ENCODE measurements at regions not wholly inside any gene's neighbourhood (a gene's known extent, or its start where the extent isn't known, plus 50 kb on each side); places are given as distances from the start of the nearest gene placed in this dataset.

GRCh38 chr12:127893895-127894609 is 372.9 kb upstream of the TMEM132C start:
- Histone ChIP-seq H3K9me3 (ENCODE audit: low read length) (no peaks in the 10 kb centered on the region), H2AFZ (ENCODE audit: low read length) (no peak overlapping the region), H3K9ac (ENCODE audit: low read length) (no peak overlapping the region), H3K4me1 (ENCODE audit: low read length) (no peaks in the 10 kb centered on the region; the same call in 1 of the 2 replicates), H3K27ac (ENCODE audit: low read length) (no peak overlapping the region), H3K4me3 (ENCODE audit: low read length) (no peak overlapping the region), H4K20me1 (ENCODE audit: insufficient read depth, low read depth, low read length) (no peaks in the 10 kb centered on the region), H3K27me3 (ENCODE audit: low read length) (no peaks in the 10 kb centered on the region), H3K9me2 (replicated peaks; ENCODE audit: insufficient read depth, low read length) (no peaks in the 10 kb centered on the region), H3K36me3 (ENCODE audit: insufficient read depth, low read length) (no peaks in the 10 kb centered on the region), H3K79me2 (ENCODE audit: low read length) (no peaks in the 10 kb centered on the region), H3K4me2 (ENCODE audit: low read depth, low read length, poor library complexity, severe bottlenecking) (no peak overlapping the region)
- peak; percentile 71 for DNase-seq

GRCh38 chr12:127896661-127897060 is 370.3 kb upstream of the TMEM132C start:
- Histone ChIP-seq H3K9ac (ENCODE audit: low read length) (no peak overlapping the region), H3K9me3 (ENCODE audit: low read length) (no peaks in the 10 kb centered on the region), H3K36me3 (ENCODE audit: insufficient read depth, low read length) (no peaks in the 10 kb centered on the region), H3K27me3 (ENCODE audit: low read length) (no peaks in the 10 kb centered on the region), H3K27ac (ENCODE audit: low read length) (no peak overlapping the region), H3K4me3 (ENCODE audit: low read length) (no peak overlapping the region), H3K9me2 (replicated peaks; ENCODE audit: insufficient read depth, low read length) (no peaks in the 10 kb centered on the region), H3K4me2 (ENCODE audit: low read depth, low read length, poor library complexity, severe bottlenecking) (no peak overlapping the region), H4K20me1 (ENCODE audit: insufficient read depth, low read depth, low read length) (no peaks in the 10 kb centered on the region), H3K79me2 (ENCODE audit: low read length) (no peaks in the 10 kb centered on the region), H2AFZ (ENCODE audit: low read length) (no peak overlapping the region), H3K4me1 (ENCODE audit: low read length) (no peaks in the 10 kb centered on the region; the same call in 1 of the 2 replicates)
- DNase-seq = no peak

GRCh38 chr12:127898616-127899015 is 368.4 kb upstream of the TMEM132C start:
- Histone ChIP-seq H3K4me3 (ENCODE audit: low read length) (no peak overlapping the region), H3K4me1 (ENCODE audit: low read length) (no peaks in the 10 kb centered on the region; the same call in 1 of the 2 replicates), H3K27ac (ENCODE audit: low read length) (no peak overlapping the region), H2AFZ (ENCODE audit: low read length) (no peak overlapping the region), H3K9me3 (ENCODE audit: low read length) (no peaks in the 10 kb centered on the region), H3K4me2 (ENCODE audit: low read depth, low read length, poor library complexity, severe bottlenecking) (no peak overlapping the region), H3K9ac (ENCODE audit: low read length) (no peak overlapping the region), H3K9me2 (replicated peaks; ENCODE audit: insufficient read depth, low read length) (no peaks in the 10 kb centered on the region), H4K20me1 (ENCODE audit: insufficient read depth, low read depth, low read length) (no peaks in the 10 kb centered on the region), H3K36me3 (ENCODE audit: insufficient read depth, low read length) (no peaks in the 10 kb centered on the region), H3K79me2 (ENCODE audit: low read length) (no peaks in the 10 kb centered on the region), H3K27me3 (ENCODE audit: low read length) (no peaks in the 10 kb centered on the region)
- DNase-seq = no peak

- no peaks in the 10 kb centered on the region for H3K27me3 ChIP-seq (ENCODE audit: low read length)
- no peak overlapping the region for H2AFZ ChIP-seq (ENCODE audit: low read length)
- no peak overlapping the region for H3K27ac ChIP-seq (ENCODE audit: low read length)
- DNase-seq = no peak
- H3K79me2 ChIP-seq (ENCODE audit: low read length) = no peaks in the 10 kb centered on the region
- H3K4me2 ChIP-seq (ENCODE audit: low read depth, low read length, poor library complexity, severe bottlenecking) = no peak overlapping the region
- H3K9ac ChIP-seq (ENCODE audit: low read length) = no peak overlapping the region
- no peak overlapping the region for H3K4me3 ChIP-seq (ENCODE audit: low read length)
- H3K4me1 ChIP-seq (ENCODE audit: low read length) = no peaks in the 10 kb centered on the region; the same call in 1 of the 2 replicates
- no peaks in the 10 kb centered on the region for H3K9me2 ChIP-seq (replicated peaks; ENCODE audit: insufficient read depth, low read length)
- H3K36me3 ChIP-seq (ENCODE audit: insufficient read depth, low read length) = no peaks in the 10 kb centered on the region
- H4K20me1 ChIP-seq (ENCODE audit: insufficient read depth, low read depth, low read length) = no peaks in the 10 kb centered on the region
- H3K9me3 ChIP-seq (ENCODE audit: low read length) = no peaks in the 10 kb centered on the region
Observed at GRCh38 chr12:127899971-127900370, 367.0 kb upstream of the TMEM132C start.

- no peaks in the 10 kb centered on the region for H3K9me2 ChIP-seq (replicated peaks; ENCODE audit: insufficient read depth, low read length)
- DNase-seq = no peak
- no peaks in the 10 kb centered on the region for H3K9me3 ChIP-seq (ENCODE audit: low read length)
- no peaks in the 10 kb centered on the region for H3K79me2 ChIP-seq (ENCODE audit: low read length)
- H3K4me3 ChIP-seq (ENCODE audit: low read length) = no peak overlapping the region
- no peaks in the 10 kb centered on the region for H3K36me3 ChIP-seq (ENCODE audit: insufficient read depth, low read length)
- no peaks in the 10 kb centered on the region; the same call in 1 of the 2 replicates for H3K4me1 ChIP-seq (ENCODE audit: low read length)
- no peak overlapping the region for H3K9ac ChIP-seq (ENCODE audit: low read length)
- H3K27me3 ChIP-seq (ENCODE audit: low read length) = no peaks in the 10 kb centered on the region
- no peaks in the 10 kb centered on the region for H4K20me1 ChIP-seq (ENCODE audit: insufficient read depth, low read depth, low read length)
- no peak overlapping the region for H2AFZ ChIP-seq (ENCODE audit: low read length)
- H3K27ac ChIP-seq (ENCODE audit: low read length) = no peak overlapping the region
- H3K4me2 ChIP-seq (ENCODE audit: low read depth, low read length, poor library complexity, severe bottlenecking) = no peak overlapping the region
Observed at GRCh38 chr12:127900386-127900785, 366.6 kb upstream of the TMEM132C start.

GRCh38 chr12:127903146-127903545 is 363.8 kb upstream of the TMEM132C start:
- H3K9me2 ChIP-seq (replicated peaks; ENCODE audit: insufficient read depth, low read length) = no peaks in the 10 kb centered on the region
- H3K27ac ChIP-seq (ENCODE audit: low read length) = no peak overlapping the region
- no peaks in the 10 kb centered on the region for H3K36me3 ChIP-seq (ENCODE audit: insufficient read depth, low read length)
- H3K27me3 ChIP-seq (ENCODE audit: low read length) = no peaks in the 10 kb centered on the region
- H2AFZ ChIP-seq (ENCODE audit: low read length) = no peak overlapping the region
- H3K4me2 ChIP-seq (ENCODE audit: low read depth, low read length, poor library complexity, severe bottlenecking) = no peak overlapping the region
- H3K4me1 ChIP-seq (ENCODE audit: low read length) = no peaks in the 10 kb centered on the region
- H3K79me2 ChIP-seq (ENCODE audit: low read length) = no peaks in the 10 kb centered on the region
- DNase-seq = no peak
- no peak overlapping the region for H3K4me3 ChIP-seq (ENCODE audit: low read length)
- no peaks in the 10 kb centered on the region for H3K9me3 ChIP-seq (ENCODE audit: low read length)
- H3K9ac ChIP-seq (ENCODE audit: low read length) = no peak overlapping the region
- H4K20me1 ChIP-seq (ENCODE audit: insufficient read depth, low read depth, low read length) = no peaks in the 10 kb centered on the region

GRCh38 chr12:127909041-127909440 is 357.9 kb upstream of the TMEM132C start:
- Histone ChIP-seq H3K27ac (ENCODE audit: low read length) (no peak overlapping the region), H3K27me3 (ENCODE audit: low read length) (no peaks in the 10 kb centered on the region), H3K9ac (ENCODE audit: low read length) (no peak overlapping the region), H3K4me3 (ENCODE audit: low read length) (no peak overlapping the region), H3K9me3 (ENCODE audit: low read length) (no peaks in the 10 kb centered on the region), H3K79me2 (ENCODE audit: low read length) (no peaks in the 10 kb centered on the region), H3K4me2 (ENCODE audit: low read depth, low read length, poor library complexity, severe bottlenecking) (no peak overlapping the region), H2AFZ (ENCODE audit: low read length) (no peak overlapping the region), H3K36me3 (ENCODE audit: insufficient read depth, low read length) (no peaks in the 10 kb centered on the region), H4K20me1 (ENCODE audit: insufficient read depth, low read depth, low read length) (no peaks in the 10 kb centered on the region), H3K4me1 (ENCODE audit: low read length) (no peaks in the 10 kb centered on the region), H3K9me2 (replicated peaks; ENCODE audit: insufficient read depth, low read length) (no peaks in the 10 kb centered on the region)
- no peak for DNase-seq

GRCh38 chr12:127911291-127911690 is 355.7 kb upstream of the TMEM132C start:
- no peak overlapping the region for H2AFZ ChIP-seq (ENCODE audit: low read length)
- DNase-seq = no peak
- no peaks in the 10 kb centered on the region for H3K9me3 ChIP-seq (ENCODE audit: low read length)
- no peaks in the 10 kb centered on the region for H3K9me2 ChIP-seq (replicated peaks; ENCODE audit: insufficient read depth, low read length)
- H3K36me3 ChIP-seq (ENCODE audit: insufficient read depth, low read length) = no peaks in the 10 kb centered on the region
- no peaks in the 10 kb centered on the region for H3K4me1 ChIP-seq (ENCODE audit: low read length)
- H4K20me1 ChIP-seq (ENCODE audit: insufficient read depth, low read depth, low read length) = no peaks in the 10 kb centered on the region
- no peak overlapping the region for H3K4me2 ChIP-seq (ENCODE audit: low read depth, low read length, poor library complexity, severe bottlenecking)
- no peak overlapping the region for H3K27ac ChIP-seq (ENCODE audit: low read length)
- H3K9ac ChIP-seq (ENCODE audit: low read length) = no peak overlapping the region
- H3K4me3 ChIP-seq (ENCODE audit: low read length) = no peak overlapping the region
- no peaks in the 10 kb centered on the region for H3K79me2 ChIP-seq (ENCODE audit: low read length)
- no peaks in the 10 kb centered on the region for H3K27me3 ChIP-seq (ENCODE audit: low read length)
